OCI-LY1 (cell line): ENCODE measurements at regions not wholly inside any gene's neighbourhood (a gene's known extent, or its start where the extent isn't known, plus 50 kb on each side); places are given as distances from the start of the nearest gene placed in this dataset.

ENCODE experiments used
- H2AFZ ChIP-seq: fragments of 200-600 bp; sonication (generic), shearing (Covaris generic); 2 replicates; pipeline ENCODE4 v1.6.0; 2014; ENCODE audit warnings: antibody characterized with exemption, mild to moderate bottlenecking, low read length
- H3F3A ChIP-seq: fragments of 200-600 bp; sonication (generic), shearing (Covaris generic); 2 replicates; pipeline ENCODE4 v1.6.0; 2014; ENCODE audit warnings: mild to moderate bottlenecking, antibody characterized with exemption, low read length, moderate library complexity; ENCODE audit not compliant: insufficient read depth
- H3K27ac ChIP-seq: fragments of 200-600 bp; sonication (generic); 2 replicates; pipeline ENCODE4 v1.5.1; 2014; ENCODE audit warnings: low read length, mixed run types, mild to moderate bottlenecking, low read depth; ENCODE audit not compliant: poor library complexity, severe bottlenecking
- H3K27me3 ChIP-seq: fragments of 200-600 bp; sonication (generic); 2 replicates; pipeline ENCODE4 v1.6.0; 2014; ENCODE audit warnings: antibody characterized with exemption, mild to moderate bottlenecking, low read length, moderate library complexity; ENCODE audit not compliant: insufficient read depth
- H3K36me3 ChIP-seq: fragments of 200-600 bp; sonication (generic); 2 replicates; pipeline ENCODE4 v1.6.1; 2014; ENCODE audit warnings: mild to moderate bottlenecking, antibody characterized with exemption, low read length, moderate library complexity, mixed read lengths; ENCODE audit not compliant: insufficient read depth
- H3K4me1 ChIP-seq: fragments of 200-600 bp; sonication (generic); 2 replicates; pipeline ENCODE4 v1.5.1; 2014; ENCODE audit warnings: mild to moderate bottlenecking, low read length, moderate library complexity; ENCODE audit not compliant: insufficient read depth, severe bottlenecking
- H3K4me2 ChIP-seq: fragments of 200-600 bp; sonication (generic), shearing (Covaris generic); 2 replicates; pipeline ENCODE4 v1.6.1; 2014; ENCODE audit warnings: low read length
- H3K4me3 ChIP-seq: fragments of 200-600 bp; sonication (generic); 2 replicates; pipeline ENCODE4 v1.5.1; 2014; ENCODE audit warnings: low read length, low read depth, mild to moderate bottlenecking, mixed read lengths; ENCODE audit not compliant: poor library complexity, severe bottlenecking
- H3K79me2 ChIP-seq: fragments of 200-600 bp; shearing (Covaris generic); 2 replicates; pipeline ENCODE4 v1.6.1; 2016; ENCODE audit warnings: mixed run types, low read length, mixed read lengths; ENCODE audit not compliant: insufficient read depth
- H3K9ac ChIP-seq: fragments of 200-600 bp; sonication (generic), shearing (Covaris generic); 2 replicates; pipeline ENCODE4 v1.6.1; 2014; ENCODE audit warnings: mild to moderate bottlenecking, low read length, mixed read lengths
- H3K9me2 ChIP-seq: fragments of 200-600 bp; sonication (generic), shearing (Covaris generic); 2 replicates; pipeline ENCODE4 v1.6.1; 2014; ENCODE audit warnings: low read depth, mild to moderate bottlenecking, low read length, mixed read lengths
- H3K9me3 ChIP-seq: fragments of 200-600 bp; shearing (Covaris generic); 2 replicates; pipeline ENCODE4 v1.6.1; 2014; ENCODE audit warnings: low read length, mixed read lengths
- H4K20me1 ChIP-seq: fragments of 200-600 bp; sonication (generic), shearing (Covaris generic); 2 replicates; pipeline ENCODE4 v1.6.0; 2016; ENCODE audit warnings: mild to moderate bottlenecking, low read length; ENCODE audit not compliant: insufficient read depth
- CTCF ChIP-seq: fragments of 200-600 bp; sonication (generic), shearing (Covaris generic); IDR thresholded peaks from 2 replicates; pipeline ENCODE4 v1.5.1; 2017; ENCODE audit warnings: mild to moderate bottlenecking, antibody characterized with exemption, low read length, moderate library complexity, mixed read lengths
- EZH2 ChIP-seq: fragments of 200-600 bp; sonication (generic), shearing (Covaris generic); IDR thresholded peaks from 2 replicates; pipeline ENCODE4 v1.8.0; 2017; ENCODE audit warnings: borderline replicate concordance, mixed run types, mild to moderate bottlenecking, antibody characterized with exemption, low read length, moderate library complexity, mixed read lengths

DNA sequence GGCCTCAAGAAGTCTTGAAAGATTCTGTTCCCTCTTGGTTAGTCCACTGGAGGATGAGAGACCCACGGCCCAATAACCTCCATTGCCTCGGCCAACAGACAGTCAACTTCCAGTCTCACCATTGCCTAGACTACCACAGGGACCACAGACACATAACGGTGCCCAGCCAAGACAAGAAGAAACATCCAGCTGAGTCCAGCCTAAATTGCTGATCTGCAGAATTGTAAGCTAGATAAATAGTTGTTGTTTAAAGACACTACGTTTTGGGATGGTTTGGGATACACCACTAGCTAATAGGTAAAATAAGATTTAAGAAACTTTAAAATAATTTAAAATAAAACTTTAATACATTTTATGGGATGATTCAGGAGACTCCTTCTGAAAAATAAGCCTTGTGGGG lies 324.7 kb upstream of the JAG1 start:
- H3K4me3 ChIP-seq = no peak overlapping the region
- H3K27me3 ChIP-seq = no peaks in the 10 kb centered on the region
- no peaks in the 10 kb centered on the region for H3F3A ChIP-seq
- no peaks in the 10 kb centered on the region for H3K4me1 ChIP-seq
- H3K9ac ChIP-seq = no peak overlapping the region
- no peaks in the 10 kb centered on the region for H3K9me3 ChIP-seq
- H3K79me2 ChIP-seq = no peaks in the 10 kb centered on the region
- TF ChIP-seq EZH2 (no peak), CTCF (no peak)
- no peaks in the 10 kb centered on the region for H3K36me3 ChIP-seq
- no peak overlapping the region for H3K4me2 ChIP-seq
- no peaks in the 10 kb centered on the region for H3K9me2 ChIP-seq
- H3K27ac ChIP-seq = no peak overlapping the region
- H4K20me1 ChIP-seq = no peaks in the 10 kb centered on the region
- no peak overlapping the region for H2AFZ ChIP-seq

DNA sequence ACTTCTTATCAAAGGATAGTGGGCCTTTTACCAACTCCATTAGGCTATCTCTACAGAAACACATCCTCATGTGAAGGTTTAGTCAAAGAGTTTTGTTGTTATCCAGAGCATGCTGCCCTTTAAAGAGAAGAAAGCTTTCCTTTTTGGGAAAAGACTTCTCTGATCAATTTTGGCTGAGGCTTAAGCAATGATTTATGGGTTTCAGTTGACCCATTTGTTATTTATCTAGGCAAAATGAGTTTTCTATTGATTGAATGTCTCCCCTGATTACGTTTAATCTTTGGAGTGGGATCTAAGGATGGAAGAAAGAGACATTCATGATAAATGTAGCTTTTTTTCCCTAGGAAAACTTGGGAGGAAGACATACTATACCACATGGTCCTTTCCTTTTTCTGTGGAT lies 326.6 kb upstream of the JAG1 start:
- H4K20me1 ChIP-seq = no peaks in the 10 kb centered on the region
- H3K9me2 ChIP-seq = no peaks in the 10 kb centered on the region
- H3K27me3 ChIP-seq = no peaks in the 10 kb centered on the region
- H3F3A ChIP-seq = no peaks in the 10 kb centered on the region
- H3K27ac ChIP-seq = no peak overlapping the region
- H2AFZ ChIP-seq = no peak overlapping the region
- no peaks in the 10 kb centered on the region for H3K79me2 ChIP-seq
- no peak overlapping the region for H3K4me3 ChIP-seq
- H3K4me1 ChIP-seq = no peaks in the 10 kb centered on the region
- H3K9me3 ChIP-seq = no peaks in the 10 kb centered on the region
- H3K4me2 ChIP-seq = no peak overlapping the region
- no peaks in the 10 kb centered on the region for H3K36me3 ChIP-seq
- H3K9ac ChIP-seq = no peak overlapping the region
- TF ChIP-seq CTCF = no peak
- TF ChIP-seq EZH2 = no peak

DNA sequence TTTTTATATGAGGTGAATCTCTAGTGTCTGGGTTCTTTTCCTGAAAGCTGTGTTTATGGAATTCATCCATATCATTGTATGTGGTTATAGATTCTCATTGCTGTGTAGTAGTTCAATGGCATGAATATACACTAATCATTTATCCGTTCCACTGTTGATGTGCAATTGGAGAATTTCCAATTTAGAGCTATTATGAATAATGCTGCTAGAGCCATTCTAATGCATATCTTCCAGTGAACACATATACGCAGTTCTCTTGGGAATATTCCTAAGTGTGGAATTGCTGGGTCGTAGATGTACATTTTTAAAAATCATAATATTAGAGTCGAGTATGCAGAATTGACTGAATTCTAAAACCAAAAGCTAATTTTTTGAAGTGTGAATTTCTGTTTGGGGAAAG lies 327.5 kb upstream of the JAG1 start:
- Histone ChIP-seq H2AFZ (no peak overlapping the region), H3K9me2 (no peaks in the 10 kb centered on the region), H4K20me1 (no peaks in the 10 kb centered on the region), H3K4me1 (no peaks in the 10 kb centered on the region), H3K4me3 (no peak overlapping the region), H3K9me3 (no peaks in the 10 kb centered on the region), H3K79me2 (no peaks in the 10 kb centered on the region), H3K36me3 (no peaks in the 10 kb centered on the region), H3K9ac (no peak overlapping the region), H3K4me2 (no peak overlapping the region), H3K27ac (no peak overlapping the region), H3F3A (no peaks in the 10 kb centered on the region), H3K27me3 (no peaks in the 10 kb centered on the region)
- TF ChIP-seq EZH2 (no peak), CTCF (no peak)
